Glutamatergic neuron (in vitro differentiated cells): ENCODE measurements at regions not wholly inside any gene's neighbourhood (a gene's known extent, or its start where the extent isn't known, plus 50 kb on each side); places are given as distances from the start of the nearest gene placed in this dataset.

ENCODE experiments used
- DNase-seq: peaks from one replicate; pipeline ENCODE4 v3.0.0; 2022
- H3K27ac Mint-ChIP-seq: one replicate; pipeline ENCODE4 v1.8.0; 2020; ENCODE audit warnings: mild to moderate bottlenecking, mixed read lengths, inconsistent platforms; ENCODE audit not compliant: unreplicated experiment
- H3K27me3 Mint-ChIP-seq: one replicate; pipeline ENCODE4 v1.8.0; 2020; ENCODE audit warnings: mild to moderate bottlenecking, moderate library complexity, mixed read lengths, inconsistent platforms; ENCODE audit not compliant: unreplicated experiment
- H3K36me3 Mint-ChIP-seq: one replicate; pipeline ENCODE4 v1.8.0; 2020; ENCODE audit warnings: mild to moderate bottlenecking, mixed read lengths, inconsistent platforms; ENCODE audit not compliant: unreplicated experiment
- H3K4me1 Mint-ChIP-seq: one replicate; pipeline ENCODE4 v1.8.0; 2020; ENCODE audit warnings: mild to moderate bottlenecking, low read depth, mixed read lengths, inconsistent platforms; ENCODE audit not compliant: unreplicated experiment
- H3K4me3 Mint-ChIP-seq: one replicate; pipeline ENCODE4 v1.8.0; 2020; ENCODE audit warnings: mild to moderate bottlenecking, mixed read lengths, inconsistent platforms; ENCODE audit not compliant: unreplicated experiment
- H3K9me3 Mint-ChIP-seq: one replicate; pipeline ENCODE4 v1.8.0; 2020; ENCODE audit warnings: mild to moderate bottlenecking, moderate library complexity, mixed read lengths, inconsistent platforms; ENCODE audit not compliant: unreplicated experiment
- CTCF ChIP-seq: fragments of 200-600 bp; sonication (generic); IDR thresholded peaks from one replicate; pipeline ENCODE4 v1.5.0; 2021; ENCODE audit not compliant: partially characterized antibody, unreplicated experiment

DNA sequence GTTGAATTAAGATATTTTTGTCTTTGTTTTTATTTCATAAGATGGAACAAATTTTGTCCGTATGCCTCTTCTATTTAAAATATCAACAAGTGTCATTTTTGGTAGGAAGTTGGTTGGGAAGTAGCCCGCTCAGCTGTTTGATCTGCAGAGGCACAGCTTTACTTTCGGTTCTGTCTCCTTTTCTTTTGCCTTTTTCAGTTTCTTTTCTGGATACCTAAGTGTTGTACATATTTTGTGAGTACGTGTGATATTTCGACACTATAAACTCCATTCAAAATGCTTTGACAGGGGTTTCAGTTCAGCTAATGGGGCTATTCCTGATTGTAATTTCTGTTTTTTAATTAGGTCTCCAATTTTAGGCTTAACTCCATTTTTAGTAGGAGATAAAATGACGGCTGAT lies 1785.0 kb upstream of the LRRTM1 start:
- Mint-ChIP-seq H3K4me1 (no peaks in the 10 kb centered on the region), H3K27me3 (no peaks in the 10 kb centered on the region), H3K36me3 (peaks cover 13% of the 10 kb centered on the region), H3K9me3 (peaks cover 8% of the 10 kb centered on the region), H3K27ac (no peak overlapping the region), H3K4me3 (no peak overlapping the region)
- no peak for DNase-seq
- TF ChIP-seq CTCF: no peak

DNA sequence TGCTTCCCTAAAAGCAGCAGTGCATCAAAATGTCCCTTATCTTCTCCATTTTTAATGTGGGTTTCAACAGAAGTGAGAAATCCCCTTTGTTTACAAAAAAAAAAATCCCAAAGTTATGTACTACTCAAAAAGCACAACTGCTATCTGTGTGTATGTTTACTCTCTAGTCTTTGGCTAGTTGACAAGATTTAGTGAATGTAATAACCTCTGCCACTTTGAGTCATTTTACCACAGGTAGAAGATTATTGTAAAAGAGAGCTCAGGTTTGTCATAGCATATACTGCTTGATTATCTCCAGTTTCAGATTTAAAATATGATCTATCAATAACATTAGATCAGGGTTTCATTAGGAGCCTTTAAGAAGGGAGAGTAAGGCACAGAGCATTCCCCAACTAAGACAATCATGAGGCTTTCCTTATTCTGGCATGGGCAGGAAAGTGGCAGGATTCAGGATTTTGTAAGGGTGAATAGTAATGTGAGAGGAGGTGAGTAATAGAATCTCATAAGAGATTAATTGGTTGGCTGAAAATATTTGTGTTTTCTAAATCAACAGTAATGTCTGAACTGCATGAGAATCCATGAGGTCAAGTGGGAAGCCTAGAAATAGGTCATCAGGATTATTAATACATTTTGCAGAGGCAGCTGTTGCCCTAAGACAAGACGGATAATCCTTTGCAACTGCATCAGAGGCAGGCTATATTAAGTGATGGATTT lies 1780.3 kb upstream of the LRRTM1 start:
- H3K36me3 Mint-ChIP-seq: peaks cover 13% of the 10 kb centered on the region
- no peak for TF ChIP-seq CTCF

DNA sequence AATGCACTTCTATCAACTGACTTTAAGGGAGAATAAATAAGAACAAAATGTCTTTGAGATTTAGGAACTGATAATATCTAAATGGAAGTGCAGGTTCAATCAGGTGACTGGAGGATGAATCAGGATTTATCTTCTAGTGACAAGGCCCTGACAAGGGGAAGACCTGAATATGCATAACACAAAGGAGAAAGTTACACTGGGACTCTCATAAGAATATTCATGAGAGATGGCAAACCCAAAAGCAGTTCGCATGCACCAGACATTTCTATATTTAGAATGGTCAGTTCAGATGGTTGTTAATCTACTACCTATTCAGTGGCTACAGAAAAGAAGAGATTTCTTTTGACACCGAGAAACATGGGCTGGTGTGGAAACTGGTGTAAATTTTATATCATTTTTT lies 1771.3 kb upstream of the LRRTM1 start:
- no peak for DNase-seq
- no peak for TF ChIP-seq CTCF
- Mint-ChIP-seq H3K4me1 (no peaks in the 10 kb centered on the region), H3K4me3 (no peak overlapping the region), H3K27ac (no peak overlapping the region), H3K9me3 (no peaks in the 10 kb centered on the region), H3K36me3 (no peaks in the 10 kb centered on the region), H3K27me3 (no peaks in the 10 kb centered on the region)

More for the DNA sequence above, 1780.3 kb upstream of the LRRTM1 start:
- H3K27ac Mint-ChIP-seq: no peak overlapping the region
- H3K4me3 Mint-ChIP-seq: no peak overlapping the region
- no peaks in the 10 kb centered on the region for H3K27me3 Mint-ChIP-seq
- peaks cover 5% of the 10 kb centered on the region for H3K4me1 Mint-ChIP-seq
- no peak for DNase-seq
- H3K9me3 Mint-ChIP-seq: peaks cover 8% of the 10 kb centered on the region

DNA sequence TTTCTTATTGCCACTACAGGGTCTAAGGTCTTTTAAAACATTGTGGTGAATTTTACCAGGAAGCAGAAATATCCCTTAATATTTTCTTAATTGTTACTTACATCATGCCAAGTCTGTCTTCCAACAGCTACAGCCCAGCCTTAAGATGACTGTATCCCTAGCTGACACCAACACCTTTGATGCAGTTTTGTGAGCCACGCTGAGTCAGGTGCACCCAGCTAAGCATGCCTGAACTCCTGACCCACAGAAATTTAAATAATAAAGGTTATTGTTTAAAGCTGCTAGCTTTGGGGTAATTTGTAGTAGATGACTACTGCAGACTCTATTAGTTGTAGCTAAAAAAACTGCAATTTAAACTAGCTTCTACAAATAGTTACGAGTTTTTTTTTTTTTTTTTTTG lies 1757.9 kb upstream of the LRRTM1 start:
- Mint-ChIP-seq H3K4me1 (no peaks in the 10 kb centered on the region), H3K36me3 (no peaks in the 10 kb centered on the region), H3K27ac (no peak overlapping the region), H3K27me3 (peaks cover 1% of the 10 kb centered on the region), H3K9me3 (no peaks in the 10 kb centered on the region), H3K4me3 (no peak overlapping the region)
- TF ChIP-seq CTCF: no peak
- no peak for DNase-seq

GRCh38 chr2:82055846-82056245 lies 1751.3 kb upstream of the LRRTM1 start:
- H3K4me1 Mint-ChIP-seq: no peaks in the 10 kb centered on the region
- H3K4me3 Mint-ChIP-seq: no peak overlapping the region
- no peaks in the 10 kb centered on the region for H3K36me3 Mint-ChIP-seq
- no peak overlapping the region for H3K27ac Mint-ChIP-seq
- no peaks in the 10 kb centered on the region for H3K9me3 Mint-ChIP-seq
- no peak for DNase-seq
- H3K27me3 Mint-ChIP-seq: no peaks in the 10 kb centered on the region
- no peak for TF ChIP-seq CTCF
